ENCODE measurements at regions not wholly inside any gene's neighbourhood (a gene's known extent, or its start where the extent isn't known, plus 50 kb on each side); places are given as distances from the start of the nearest gene placed in this dataset.

GRCh38 chr13:65744836-65745235 is 1485.3 kb downstream of the PCDH9 start:
- Histone ChIP-seq H3K9me3 (ENCODE audit: control insufficient read depth, insufficient read depth, low read length) (no peaks in the 10 kb centered on the region), H3K9me2 (replicated peaks; ENCODE audit: control insufficient read depth, low read length) (no peaks in the 10 kb centered on the region), H3K36me3 (ENCODE audit: control insufficient read depth, low read length) (no peaks in the 10 kb centered on the region), H3K27ac (ENCODE audit: low read depth, low read length) (no peak overlapping the region), H3K27me3 (ENCODE audit: control insufficient read depth, low read length) (no peaks in the 10 kb centered on the region), H3K4me3 (ENCODE audit: low read length) (no peak overlapping the region), H3K4me1 (ENCODE audit: control insufficient read depth, low read length) (no peaks in the 10 kb centered on the region), H4K20me1 (ENCODE audit: control insufficient read depth, insufficient read depth, low read depth, low read length) (no peaks in the 10 kb centered on the region), H3K79me2 (ENCODE audit: control insufficient read depth, low read length) (no peaks in the 10 kb centered on the region), H3F3A (ENCODE audit: control insufficient read depth, insufficient read depth) (no peaks in the 10 kb centered on the region), H3K4me2 (ENCODE audit: low read length) (no peak overlapping the region)
- TF ChIP-seq CTCF (IDR thresholded peaks at IDR 0.05; ENCODE audit: low read depth, low read length, poor library complexity, severe bottlenecking) (no peak), EZH2phosphoT487 (IDR thresholded peaks at IDR 0.05; ENCODE audit: borderline replicate concordance, low read length) (no peak)

- Histone ChIP-seq H3K4me2 (ENCODE audit: low read length) (no peak overlapping the region), H3K36me3 (ENCODE audit: control insufficient read depth, low read length) (no peaks in the 10 kb centered on the region), H3F3A (ENCODE audit: control insufficient read depth, insufficient read depth) (no peaks in the 10 kb centered on the region), H3K27ac (ENCODE audit: low read depth, low read length) (no peak overlapping the region), H3K9me2 (replicated peaks; ENCODE audit: control insufficient read depth, low read length) (no peaks in the 10 kb centered on the region), H3K9me3 (ENCODE audit: control insufficient read depth, insufficient read depth, low read length) (no peaks in the 10 kb centered on the region), H3K79me2 (ENCODE audit: control insufficient read depth, low read length) (no peaks in the 10 kb centered on the region), H3K4me1 (ENCODE audit: control insufficient read depth, low read length) (no peaks in the 10 kb centered on the region), H3K4me3 (ENCODE audit: low read length) (no peak overlapping the region), H3K27me3 (ENCODE audit: control insufficient read depth, low read length) (no peaks in the 10 kb centered on the region), H4K20me1 (ENCODE audit: control insufficient read depth, insufficient read depth, low read depth, low read length) (no peaks in the 10 kb centered on the region)
- TF ChIP-seq EZH2phosphoT487 (IDR thresholded peaks at IDR 0.05; ENCODE audit: borderline replicate concordance, low read length) (no peak), CTCF (IDR thresholded peaks at IDR 0.05; ENCODE audit: low read depth, low read length, poor library complexity, severe bottlenecking) (no peak)
These were observed 1497.0 kb downstream of the PCDH9 start for GRCh38 chr13:65733110-65733509.

- Histone ChIP-seq H4K20me1 (ENCODE audit: control insufficient read depth, insufficient read depth, low read depth, low read length) (no peaks in the 10 kb centered on the region), H3K36me3 (ENCODE audit: control insufficient read depth, low read length) (no peaks in the 10 kb centered on the region), H3K27ac (ENCODE audit: low read depth, low read length) (no peak overlapping the region), H3K27me3 (ENCODE audit: control insufficient read depth, low read length) (no peaks in the 10 kb centered on the region), H3K9me2 (replicated peaks; ENCODE audit: control insufficient read depth, low read length) (no peaks in the 10 kb centered on the region), H3K9me3 (ENCODE audit: control insufficient read depth, insufficient read depth, low read length) (no peaks in the 10 kb centered on the region), H3F3A (ENCODE audit: control insufficient read depth, insufficient read depth) (no peaks in the 10 kb centered on the region), H3K4me1 (ENCODE audit: control insufficient read depth, low read length) (peaks cover 5% of the 10 kb centered on the region), H3K4me3 (ENCODE audit: low read length) (no peak overlapping the region), H3K4me2 (ENCODE audit: low read length) (no peak overlapping the region), H3K79me2 (ENCODE audit: control insufficient read depth, low read length) (no peaks in the 10 kb centered on the region)
- TF ChIP-seq EZH2phosphoT487 (IDR thresholded peaks at IDR 0.05; ENCODE audit: borderline replicate concordance, low read length) (no peak), CTCF (IDR thresholded peaks at IDR 0.05; ENCODE audit: low read depth, low read length, poor library complexity, severe bottlenecking) (no peak)
These were observed 1503.1 kb downstream of the PCDH9 start for GRCh38 chr13:65727070-65727469.

- H3F3A ChIP-seq (ENCODE audit: control insufficient read depth, insufficient read depth) = no peaks in the 10 kb centered on the region
- H3K9me3 ChIP-seq (ENCODE audit: control insufficient read depth, insufficient read depth, low read length) = no peaks in the 10 kb centered on the region
- H3K9me2 ChIP-seq (replicated peaks; ENCODE audit: control insufficient read depth, low read length) = no peaks in the 10 kb centered on the region
- no peaks in the 10 kb centered on the region for H3K27me3 ChIP-seq (ENCODE audit: control insufficient read depth, low read length)
- peaks cover 5% of the 10 kb centered on the region for H3K4me1 ChIP-seq (ENCODE audit: control insufficient read depth, low read length)
- no peak overlapping the region for H3K4me3 ChIP-seq (ENCODE audit: low read length)
- no peaks in the 10 kb centered on the region for H4K20me1 ChIP-seq (ENCODE audit: control insufficient read depth, insufficient read depth, low read depth, low read length)
- peak overlapping the region; percentile 9; the same call in 1 of the 2 replicates for H3K4me2 ChIP-seq (ENCODE audit: low read length)
- TF ChIP-seq EZH2phosphoT487 (IDR thresholded peaks at IDR 0.05; ENCODE audit: borderline replicate concordance, low read length) (no peak), CTCF (IDR thresholded peaks at IDR 0.05; ENCODE audit: low read depth, low read length, poor library complexity, severe bottlenecking) (no peak)
- no peak overlapping the region for H3K27ac ChIP-seq (ENCODE audit: low read depth, low read length)
- H3K36me3 ChIP-seq (ENCODE audit: control insufficient read depth, low read length) = no peaks in the 10 kb centered on the region
- H3K79me2 ChIP-seq (ENCODE audit: control insufficient read depth, low read length) = no peaks in the 10 kb centered on the region
These were observed 1505.1 kb downstream of the PCDH9 start for GRCh38 chr13:65725006-65725405.
